DMS114 treated with DMSO at 0.1 percent for 48 hours (cell line): ENCODE measurements at regions not wholly inside any gene's neighbourhood (a gene's known extent, or its start where the extent isn't known, plus 50 kb on each side); places are given as distances from the start of the nearest gene placed in this dataset.

Experiments
- DNase-seq: peaks from one replicate; lab custom pipeline; 2025; ENCODE audit not compliant: unreplicated experiment; lab: John Stamatoyannopoulos, UW

GRCh38 chr7:155360495-155361345 is 63.0 kb downstream of the INSIG1 start:
- DNase-seq, result no peak

- DNase-seq, result no peak
Measured at GRCh38 chr7:155361346-155361680, 63.6 kb downstream of the INSIG1 start.

GRCh38 chr7:155361947-155362346 is 64.3 kb downstream of the INSIG1 start:
- DNase-seq, result no peak

GRCh38 chr7:155362380-155363145 is 64.9 kb downstream of the INSIG1 start:
- no peak for DNase-seq

- DNase-seq, result no peak
Measured at GRCh38 chr7:155363146-155363539, 65.5 kb downstream of the INSIG1 start.

- no peak for DNase-seq
Measured at GRCh38 chr7:155363852-155364600, 66.3 kb downstream of the INSIG1 start.

GRCh38 chr7:155365146-155365874 is 67.6 kb downstream of the INSIG1 start:
- no peak for DNase-seq

- no peak for DNase-seq
Measured at GRCh38 chr7:155368894-155369600, 71.4 kb downstream of the INSIG1 start.

GRCh38 chr7:155369766-155370165 is 72.1 kb downstream of the INSIG1 start:
- DNase-seq, result no peak

- no peak for DNase-seq
Measured at GRCh38 chr7:155371331-155371883, 73.7 kb downstream of the INSIG1 start.

GRCh38 chr7:155371884-155372781 is 74.5 kb downstream of the INSIG1 start:
- DNase-seq, result no peak

- DNase-seq, result no peak
Measured at GRCh38 chr7:155372782-155373358, 75.2 kb downstream of the INSIG1 start.

GRCh38 chr7:155373359-155374273 is 75.9 kb downstream of the INSIG1 start:
- no peak for DNase-seq

GRCh38 chr7:155374276-155375252 is 76.9 kb downstream of the INSIG1 start:
- DNase-seq, result no peak

GRCh38 chr7:155375337-155376277 is 77.9 kb downstream of the INSIG1 start:
- DNase-seq, result no peak
